Activated CD4-positive, alpha-beta T cell treated with anti-CD3 and anti-CD28 coated beads, Interleukin-2, amount 50 U/mL, for 1 hour (primary cell): ENCODE measurements at regions not wholly inside any gene's neighbourhood (a gene's known extent, or its start where the extent isn't known, plus 50 kb on each side); places are given as distances from the start of the nearest gene placed in this dataset.

Experiments
- DNase-seq: peaks from one replicate; pipeline ENCODE4 v3.0.0-alpha.2; 2020

DNA sequence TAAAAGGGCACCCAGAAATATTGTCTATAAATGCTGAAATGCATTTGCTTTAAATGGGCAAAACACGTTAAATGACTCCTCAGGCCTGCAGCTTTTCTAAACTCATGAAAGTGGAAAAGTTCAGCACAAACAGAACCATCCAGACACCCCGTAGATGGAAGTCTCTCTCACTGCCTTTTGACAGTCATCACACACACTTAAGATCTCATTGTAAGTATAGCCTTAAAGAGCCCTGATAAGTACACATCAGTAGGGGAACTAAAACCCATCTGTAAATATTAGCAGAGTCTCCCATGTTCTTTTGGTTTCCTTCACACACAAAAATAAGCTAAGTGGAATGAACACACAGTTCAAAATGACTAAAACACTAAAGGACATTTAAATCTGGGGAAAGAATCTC lies 166.7 kb downstream of the LTN1 start:
- no peak for DNase-seq

DNA sequence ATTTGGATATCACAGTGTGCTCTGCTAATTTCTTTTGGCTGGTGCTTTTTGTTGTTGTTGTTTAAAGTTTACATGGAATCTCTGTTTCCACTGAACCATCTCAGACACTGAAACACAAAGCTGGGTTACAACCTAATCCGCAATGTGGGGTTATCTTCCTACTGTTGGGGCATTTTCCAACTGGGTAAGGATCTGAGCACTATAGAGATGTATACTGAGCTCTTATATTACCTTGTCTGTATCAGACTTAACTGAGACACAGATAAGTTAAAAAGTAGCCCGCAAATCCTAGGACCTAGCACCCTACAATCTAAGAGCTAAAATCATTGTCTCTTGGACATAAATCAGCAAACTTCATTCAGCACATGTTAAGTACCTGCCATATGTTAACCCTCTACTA lies 169.2 kb downstream of the LTN1 start:
- no peak for DNase-seq

DNA sequence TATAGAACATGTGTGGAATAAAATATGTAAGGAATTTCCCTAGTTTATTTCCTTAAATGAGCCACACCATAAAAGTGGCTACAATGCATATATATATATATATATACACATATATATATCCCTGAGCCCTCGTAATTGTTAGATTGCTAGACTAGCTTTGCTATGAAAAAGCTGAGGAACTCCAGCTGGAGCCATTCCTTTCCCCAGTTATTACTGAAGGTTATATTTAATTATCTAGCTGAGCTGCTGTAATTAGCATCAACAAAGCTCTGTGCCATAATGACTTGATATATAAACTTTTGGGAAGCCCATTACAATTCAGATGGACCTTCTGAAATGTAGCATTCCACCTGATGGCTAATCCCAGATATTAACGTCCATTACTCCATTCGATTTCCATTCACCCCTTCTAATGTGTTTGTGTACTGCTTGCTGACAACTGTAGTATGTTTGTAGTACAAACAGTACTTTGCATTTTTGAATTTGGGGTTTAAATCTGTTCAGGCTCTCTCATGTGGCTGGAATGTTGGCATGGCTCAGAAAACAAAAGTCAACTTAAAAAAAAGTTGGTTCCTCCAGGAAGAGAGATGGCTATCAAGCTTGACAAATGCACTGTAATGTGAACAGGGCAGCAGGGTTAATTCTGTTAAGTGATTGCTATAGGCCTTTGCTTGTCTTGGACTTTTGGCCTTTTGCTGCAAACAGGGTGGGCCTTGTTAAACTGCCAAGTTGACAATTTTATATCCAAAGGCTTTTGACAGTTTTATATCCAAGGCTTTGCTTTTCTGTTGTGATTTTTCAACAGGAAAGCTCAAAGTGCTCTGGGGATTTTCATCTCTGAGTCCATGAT lies 170.0 kb downstream of the LTN1 start:
- no peak for DNase-seq

DNA sequence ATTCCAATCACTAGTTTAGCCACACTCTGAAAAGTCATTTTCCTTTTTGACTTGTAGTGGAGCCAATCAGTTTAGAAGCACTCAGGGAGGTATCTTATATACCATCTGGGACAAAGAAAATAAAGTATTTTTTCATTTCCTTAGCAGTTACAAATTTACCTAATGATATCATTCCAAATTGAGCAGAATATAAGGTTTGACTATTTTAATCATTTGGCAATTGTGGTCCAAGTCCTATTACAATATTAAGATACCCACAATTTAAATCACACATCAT lies 170.6 kb downstream of the LTN1 start:
- DNase-seq, result no peak

DNA sequence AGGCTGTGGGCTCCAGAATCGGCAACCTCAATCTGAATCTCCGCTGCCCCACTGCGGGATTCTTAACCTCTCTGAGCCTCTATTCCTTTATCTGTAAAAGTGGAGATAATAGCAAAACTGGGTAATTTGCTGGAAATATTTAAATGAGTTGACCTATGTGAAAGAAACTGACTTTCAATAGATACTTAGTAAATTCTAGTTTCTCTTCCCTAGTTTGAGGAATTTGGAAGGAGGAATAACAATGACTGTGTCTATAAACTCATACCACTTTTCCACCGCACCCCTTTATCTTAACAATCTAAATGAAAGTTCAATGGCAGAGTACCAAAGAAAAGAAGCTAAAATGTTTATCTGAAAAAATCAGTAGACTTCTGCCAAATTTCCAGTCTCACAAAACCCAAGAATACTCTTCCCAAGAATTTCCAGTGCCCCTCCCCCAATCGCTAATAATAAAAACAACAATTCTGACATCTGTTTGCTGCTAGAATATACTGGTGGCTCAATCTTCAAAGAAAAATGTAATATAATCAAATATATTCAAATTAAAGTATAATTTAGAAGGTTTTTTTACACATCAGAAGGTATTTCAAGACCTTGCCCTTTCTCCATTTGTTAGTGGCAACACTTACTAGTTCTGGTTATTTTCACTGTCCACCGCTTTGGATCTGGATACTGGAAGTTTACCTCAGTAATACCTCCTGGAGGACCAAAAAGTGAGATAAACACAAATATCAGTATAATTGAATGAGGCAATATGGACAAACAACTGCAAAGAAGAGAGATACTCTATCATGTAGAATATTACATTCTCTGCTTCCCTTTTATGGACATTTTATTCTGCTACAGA lies 171.2 kb downstream of the LTN1 start:
- no peak for DNase-seq

DNA sequence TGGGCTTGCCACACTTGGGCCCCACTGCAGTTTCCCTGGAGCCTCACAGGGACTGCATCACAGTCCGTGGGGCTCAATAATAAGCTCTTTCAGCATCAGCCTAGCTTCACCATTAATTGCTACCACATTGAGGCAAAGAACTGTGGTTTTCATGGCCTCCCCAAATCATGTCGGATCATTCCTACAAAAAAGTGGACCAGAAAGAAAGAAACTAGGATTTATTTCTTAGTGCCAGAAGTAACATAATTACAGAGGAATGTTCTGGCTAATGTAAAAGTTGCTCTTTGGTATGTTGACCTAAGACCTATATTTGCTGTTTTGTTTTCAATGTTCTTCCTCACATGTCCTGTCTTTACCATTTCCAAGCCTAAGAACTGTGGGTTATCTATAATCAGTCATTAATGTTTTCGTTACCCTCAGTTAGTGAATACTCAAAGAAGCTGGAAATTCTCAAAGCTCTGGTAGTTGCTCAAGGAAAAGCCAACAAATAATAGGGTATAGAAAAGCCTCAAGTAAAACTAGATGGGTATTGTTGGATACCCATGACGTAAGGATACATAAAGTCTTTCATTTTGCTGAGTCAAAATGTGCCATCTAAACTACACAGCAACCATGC lies 173.9 kb downstream of the LTN1 start:
- no peak for DNase-seq

DNA sequence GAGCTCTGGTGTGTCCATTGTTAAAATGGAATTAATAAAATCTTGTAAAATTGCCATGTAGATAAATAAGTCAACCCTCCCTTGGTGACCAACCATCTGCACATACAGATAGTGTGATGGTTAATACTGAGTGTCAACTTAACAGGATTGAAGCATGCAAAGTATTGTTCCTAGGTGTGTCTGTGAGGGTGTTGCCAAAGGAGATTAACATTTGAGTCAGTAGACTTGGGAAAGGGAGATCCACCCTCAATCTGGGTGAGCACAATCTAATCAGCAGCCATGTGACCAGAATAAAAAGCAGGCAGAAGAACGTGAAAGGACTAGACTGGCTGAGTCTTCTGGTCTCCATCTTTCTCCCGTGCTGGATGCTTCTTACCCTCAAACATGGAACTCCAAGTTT lies 174.8 kb downstream of the LTN1 start:
- DNase-seq, result no peak

GRCh38 chr21:28811860-28812259 lies 180.8 kb downstream of the LTN1 start:
- DNase-seq, result no peak

GRCh38 chr21:28810826-28811524 lies 181.7 kb downstream of the LTN1 start:
- DNase-seq, result no peak

- no peak for DNase-seq
Measured at GRCh38 chr21:28805885-28806284, 186.8 kb downstream of the LTN1 start.

DNA sequence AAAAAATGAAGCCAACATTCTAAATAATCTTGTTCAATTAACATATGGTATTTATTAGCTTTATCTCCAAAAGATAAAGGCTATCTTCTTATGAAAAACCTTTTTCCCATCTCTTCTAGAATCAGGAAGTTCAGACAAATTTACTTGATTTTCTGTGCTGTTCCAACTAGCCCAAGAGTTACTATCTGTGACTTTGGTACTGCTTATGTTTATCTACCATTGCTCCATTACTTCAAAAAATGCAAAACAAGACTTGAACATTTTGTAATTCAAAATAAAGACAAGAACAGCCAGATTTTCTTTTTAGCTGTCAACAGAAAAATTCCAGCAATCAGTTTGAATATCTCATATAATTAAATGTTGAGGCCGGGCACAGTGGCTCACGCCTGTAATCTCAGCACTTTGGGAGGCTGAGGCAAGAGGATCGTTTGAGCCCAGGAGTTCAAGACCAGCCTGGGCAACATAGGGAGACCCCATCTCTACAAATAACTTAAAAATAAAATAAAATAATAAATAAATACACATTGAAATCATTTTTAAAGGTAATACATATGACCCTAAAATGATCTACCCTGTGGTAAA lies 188.5 kb downstream of the LTN1 start:
- no peak for DNase-seq

DNA sequence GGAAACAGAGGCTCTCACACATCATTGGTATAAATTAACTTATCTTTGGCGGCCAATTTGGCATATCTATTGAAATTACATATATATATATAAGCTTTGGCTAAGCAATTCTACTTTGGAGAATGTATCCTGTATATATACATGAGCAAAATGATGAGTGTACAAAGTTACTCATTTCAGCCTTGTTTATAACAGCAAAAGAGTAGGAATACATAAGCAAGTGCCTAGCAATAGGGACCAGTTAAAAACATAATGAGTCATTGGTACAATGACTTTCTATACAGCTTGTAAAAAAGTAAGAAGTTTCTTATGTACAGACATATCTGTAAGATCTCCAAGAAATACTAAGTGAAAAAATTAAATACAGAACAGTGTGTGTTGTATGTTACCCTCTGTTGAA lies 190.8 kb downstream of the LTN1 start:
- no peak for DNase-seq

DNA sequence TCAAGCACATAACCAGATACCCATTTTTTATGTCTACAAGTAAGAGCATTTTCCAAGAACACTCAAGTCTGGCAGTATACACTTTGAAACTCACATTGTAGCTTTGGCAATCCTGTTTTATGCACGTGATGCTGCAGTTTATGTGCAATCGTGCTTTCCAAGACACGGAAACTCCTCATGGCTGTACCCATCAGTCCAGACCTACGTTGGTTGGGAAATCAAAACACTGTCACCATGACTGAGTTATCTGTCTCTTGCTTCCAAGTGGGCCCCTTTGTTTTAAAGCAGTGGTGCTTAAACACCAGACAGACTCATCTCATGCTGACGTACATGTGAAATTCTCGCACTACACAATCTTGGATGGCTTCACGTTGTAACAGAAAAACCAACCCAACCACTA lies 192.8 kb downstream of the LTN1 start:
- DNase-seq, result no peak

DNA sequence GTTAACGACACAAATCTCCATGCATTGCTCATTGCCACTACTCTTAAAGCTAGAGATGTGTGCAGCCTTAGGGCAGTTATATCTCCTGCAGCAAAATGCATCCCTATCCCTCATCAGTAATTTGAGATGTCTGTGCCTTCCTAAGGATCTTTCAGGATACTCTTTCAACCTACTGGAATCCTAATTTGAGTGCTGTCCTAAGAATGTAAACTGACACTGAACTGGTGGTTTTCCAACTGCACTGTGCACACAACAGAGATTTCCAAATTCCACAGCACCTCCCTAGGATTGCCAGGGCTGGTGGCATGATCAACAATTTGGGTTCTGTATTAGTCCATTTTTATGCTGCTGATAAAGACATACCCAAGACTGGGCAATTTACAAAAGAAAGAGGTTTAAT lies 193.9 kb downstream of the LTN1 start:
- DNase-seq, result no peak

- DNase-seq, result no peak
Measured at GRCh38 chr21:28795251-28795650, 197.4 kb downstream of the LTN1 start.

DNA sequence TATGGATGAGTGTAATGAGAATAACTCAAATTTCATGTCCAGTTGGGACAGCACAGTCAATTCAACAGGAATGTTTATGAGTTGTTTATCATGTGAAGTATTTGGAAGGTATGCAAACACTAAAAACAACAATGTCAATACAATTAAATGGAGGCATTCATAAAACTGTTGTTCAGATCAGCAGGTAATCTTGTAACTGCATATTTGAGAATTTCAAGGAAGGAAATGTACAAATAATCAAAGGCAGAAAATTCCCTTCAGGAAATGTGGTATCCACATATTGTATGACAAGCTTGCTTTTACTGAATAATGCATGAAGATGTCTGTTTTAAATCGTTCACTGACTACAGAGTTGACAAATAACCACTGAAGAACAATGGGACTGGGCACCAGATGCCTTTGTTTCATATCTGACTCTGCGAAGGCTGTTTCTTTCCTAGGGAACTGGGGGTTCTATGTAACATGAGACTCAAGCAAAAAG lies 198.3 kb downstream of the LTN1 start:
- DNase-seq, result no peak

DNA sequence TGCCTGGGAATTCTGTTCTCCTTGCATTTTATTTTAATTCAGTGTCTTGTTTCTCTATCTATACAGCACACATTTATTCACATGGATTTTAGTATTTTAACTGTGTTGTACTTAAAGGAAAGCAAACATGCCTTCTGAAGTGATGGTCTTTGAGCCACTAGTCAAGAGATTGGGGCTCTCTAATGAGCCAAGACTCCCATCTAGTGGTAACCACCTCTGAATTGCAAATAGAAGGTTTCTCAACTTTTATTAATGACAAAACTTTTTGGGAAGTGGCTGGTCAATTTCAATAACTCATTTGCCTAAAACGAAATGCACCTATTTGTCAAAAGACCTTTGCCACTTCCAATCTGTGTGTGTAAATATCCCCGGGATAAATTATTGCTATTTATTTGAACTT lies 199.6 kb downstream of the LTN1 start:
- DNase-seq, result no peak

- no peak for DNase-seq
Measured at GRCh38 chr21:28791595-28792282, 200.9 kb downstream of the LTN1 start.

GRCh38 chr21:28790335-28790734 lies 202.3 kb downstream of the LTN1 start:
- no peak for DNase-seq

GRCh38 chr21:28789523-28789922 lies 203.2 kb downstream of the LTN1 start:
- no peak for DNase-seq

- DNase-seq, result no peak
Measured at GRCh38 chr21:28788030-28788429, 204.6 kb downstream of the LTN1 start.

GRCh38 chr21:28783641-28784185 lies 209.0 kb downstream of the LTN1 start:
- DNase-seq, result no peak
